DOHH2 (cell line): ENCODE measurements at regions not wholly inside any gene's neighbourhood (a gene's known extent, or its start where the extent isn't known, plus 50 kb on each side); places are given as distances from the start of the nearest gene placed in this dataset.

Source experiments
- CTCF ChIP-seq: fragments of 200-600 bp; sonication (generic); IDR thresholded peaks from one replicate; pipeline ENCODE4 v1.5.1; 2014; ENCODE audit warnings: antibody characterized with exemption, mild to moderate bottlenecking, low read depth, low read length; ENCODE audit not compliant: poor library complexity, severe bottlenecking
- EZH2phosphoT487 ChIP-seq: fragments of 200-600 bp; sonication (generic); IDR thresholded peaks from 2 replicates; pipeline ENCODE4 v1.6.1; 2017; ENCODE audit warnings: borderline replicate concordance, mild to moderate bottlenecking, antibody characterized with exemption, low read length, moderate library complexity, mixed read lengths

DNA sequence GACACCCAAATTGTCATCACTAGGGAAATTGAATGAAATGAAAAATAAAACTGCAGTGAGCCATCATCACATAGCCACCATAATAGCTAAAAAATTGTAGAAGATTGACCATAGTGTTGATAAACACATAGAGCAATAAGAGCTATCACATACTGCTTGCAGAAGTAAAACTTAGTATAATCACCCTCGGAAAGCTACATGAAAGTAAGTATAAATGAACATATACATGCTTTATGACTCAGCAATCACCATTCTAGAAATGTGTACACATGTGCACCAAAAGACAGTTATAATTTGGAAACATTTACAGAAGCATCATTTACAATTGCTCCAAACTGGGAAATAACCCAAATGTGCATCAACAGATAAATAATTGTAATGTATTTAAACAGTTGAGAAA lies 153.1 kb upstream of the LRRC7 start:
- TF ChIP-seq CTCF (no peak), EZH2phosphoT487 (no peak)
